ENCODE measurements at regions not wholly inside any gene's neighbourhood (a gene's known extent, or its start where the extent isn't known, plus 50 kb on each side); places are given as distances from the start of the nearest gene placed in this dataset.

DNA sequence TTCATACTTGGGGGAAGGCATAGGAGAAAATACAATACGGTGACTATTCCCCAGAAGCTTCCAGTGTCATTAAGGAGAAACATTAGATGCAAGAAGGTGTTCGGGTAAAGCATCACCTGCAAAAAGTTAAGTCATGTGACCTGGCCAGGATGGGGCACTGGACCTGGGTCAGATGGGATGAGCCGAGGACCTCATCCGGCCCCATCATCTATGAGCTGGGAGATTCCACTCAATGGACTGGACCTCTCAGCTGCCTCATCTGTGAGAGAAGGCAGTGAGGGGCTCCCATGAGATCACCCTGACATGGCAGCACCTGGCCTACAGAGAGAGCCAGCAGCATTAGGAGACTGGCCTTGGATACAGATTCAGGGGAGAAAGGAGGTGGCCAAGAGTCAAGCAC, 111.4 kb upstream of the TEX51 start (continued):
- TF ChIP-seq, protein P1, sequence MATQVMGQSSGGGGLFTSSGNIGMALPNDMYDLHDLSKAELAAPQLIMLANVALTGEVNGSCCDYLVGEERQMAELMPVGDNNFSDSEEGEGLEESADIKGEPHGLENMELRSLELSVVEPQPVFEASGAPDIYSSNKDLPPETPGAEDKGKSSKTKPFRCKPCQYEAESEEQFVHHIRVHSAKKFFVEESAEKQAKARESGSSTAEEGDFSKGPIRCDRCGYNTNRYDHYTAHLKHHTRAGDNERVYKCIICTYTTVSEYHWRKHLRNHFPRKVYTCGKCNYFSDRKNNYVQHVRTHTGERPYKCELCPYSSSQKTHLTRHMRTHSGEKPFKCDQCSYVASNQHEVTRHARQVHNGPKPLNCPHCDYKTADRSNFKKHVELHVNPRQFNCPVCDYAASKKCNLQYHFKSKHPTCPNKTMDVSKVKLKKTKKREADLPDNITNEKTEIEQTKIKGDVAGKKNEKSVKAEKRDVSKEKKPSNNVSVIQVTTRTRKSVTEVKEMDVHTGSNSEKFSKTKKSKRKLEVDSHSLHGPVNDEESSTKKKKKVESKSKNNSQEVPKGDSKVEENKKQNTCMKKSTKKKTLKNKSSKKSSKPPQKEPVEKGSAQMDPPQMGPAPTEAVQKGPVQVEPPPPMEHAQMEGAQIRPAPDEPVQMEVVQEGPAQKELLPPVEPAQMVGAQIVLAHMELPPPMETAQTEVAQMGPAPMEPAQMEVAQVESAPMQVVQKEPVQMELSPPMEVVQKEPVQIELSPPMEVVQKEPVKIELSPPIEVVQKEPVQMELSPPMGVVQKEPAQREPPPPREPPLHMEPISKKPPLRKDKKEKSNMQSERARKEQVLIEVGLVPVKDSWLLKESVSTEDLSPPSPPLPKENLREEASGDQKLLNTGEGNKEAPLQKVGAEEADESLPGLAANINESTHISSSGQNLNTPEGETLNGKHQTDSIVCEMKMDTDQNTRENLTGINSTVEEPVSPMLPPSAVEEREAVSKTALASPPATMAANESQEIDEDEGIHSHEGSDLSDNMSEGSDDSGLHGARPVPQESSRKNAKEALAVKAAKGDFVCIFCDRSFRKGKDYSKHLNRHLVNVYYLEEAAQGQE (IDR thresholded peaks at IDR 0.05; ENCODE audit: low read depth) = no peak
- TF ChIP-seq, protein P2, sequence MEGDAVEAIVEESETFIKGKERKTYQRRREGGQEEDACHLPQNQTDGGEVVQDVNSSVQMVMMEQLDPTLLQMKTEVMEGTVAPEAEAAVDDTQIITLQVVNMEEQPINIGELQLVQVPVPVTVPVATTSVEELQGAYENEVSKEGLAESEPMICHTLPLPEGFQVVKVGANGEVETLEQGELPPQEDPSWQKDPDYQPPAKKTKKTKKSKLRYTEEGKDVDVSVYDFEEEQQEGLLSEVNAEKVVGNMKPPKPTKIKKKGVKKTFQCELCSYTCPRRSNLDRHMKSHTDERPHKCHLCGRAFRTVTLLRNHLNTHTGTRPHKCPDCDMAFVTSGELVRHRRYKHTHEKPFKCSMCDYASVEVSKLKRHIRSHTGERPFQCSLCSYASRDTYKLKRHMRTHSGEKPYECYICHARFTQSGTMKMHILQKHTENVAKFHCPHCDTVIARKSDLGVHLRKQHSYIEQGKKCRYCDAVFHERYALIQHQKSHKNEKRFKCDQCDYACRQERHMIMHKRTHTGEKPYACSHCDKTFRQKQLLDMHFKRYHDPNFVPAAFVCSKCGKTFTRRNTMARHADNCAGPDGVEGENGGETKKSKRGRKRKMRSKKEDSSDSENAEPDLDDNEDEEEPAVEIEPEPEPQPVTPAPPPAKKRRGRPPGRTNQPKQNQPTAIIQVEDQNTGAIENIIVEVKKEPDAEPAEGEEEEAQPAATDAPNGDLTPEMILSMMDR (IDR thresholded peaks at IDR 0.05 in 2 of 3, conservative IDR thresholded peaks at IDR 0.05 in 1 of 3; ENCODE audit: borderline replicate concordance in 1 of 3, insufficient read depth in 1 of 3, low read depth in 2 of 3, low read length in 2 of 3) = no peak
- TF ChIP-seq ZFX (IDR thresholded peaks at IDR 0.05) (no peak), POLR2A (IDR thresholded peaks at IDR 0.05; ENCODE audit: borderline replicate concordance, extremely low read depth, insufficient read depth, insufficient read length) (no peak)

DNA sequence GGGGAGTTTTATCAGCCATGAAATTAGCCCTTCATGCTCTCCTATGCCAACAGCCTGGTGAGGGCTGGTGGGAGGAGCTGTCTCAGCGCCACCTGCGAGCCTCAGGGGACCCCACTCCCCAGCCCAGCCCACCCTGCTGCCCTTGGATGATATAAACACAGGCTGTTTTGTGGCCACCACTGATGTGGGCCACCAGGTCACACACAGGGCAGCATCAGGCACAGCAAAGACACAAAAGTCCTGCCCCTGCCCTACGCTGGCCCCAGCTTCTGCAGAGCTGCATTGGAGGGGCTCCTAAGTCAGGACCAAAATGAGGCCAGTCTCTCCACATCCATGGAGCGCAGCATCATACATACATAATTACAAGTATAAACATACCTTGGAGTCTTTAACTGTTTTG, 110.6 kb upstream of the TEX51 start:
- intact Hi-C loops (cut with micrococcal nuclease) = no loop called here
- no peak overlapping the region for H3K27ac ChIP-seq (ENCODE audit: low read depth, low read length)

More for the DNA sequence above, 110.6 kb upstream of the TEX51 start:
- Histone ChIP-seq H3K4me1 (ENCODE audit: control insufficient read depth in 1 of 2, insufficient read depth in 2 of 2, low read length in 2 of 2) (no peaks in the 10 kb centered on the region), H2AFZ (ENCODE audit: low read depth, low read length, poor library complexity, severe bottlenecking) (no peak overlapping the region), H3K79me2 (ENCODE audit: insufficient read depth, low read length) (no peaks in the 10 kb centered on the region), H4K20me1 (ENCODE audit: insufficient read depth) (no peaks in the 10 kb centered on the region), H3K36me3 (ENCODE audit: control insufficient read depth in 1 of 2, insufficient read depth in 2 of 2, low read length in 2 of 2) (no peaks in the 10 kb centered on the region), H3K9ac (ENCODE audit: low read length) (no peak overlapping the region), H3K9me3 (ENCODE audit: control insufficient read depth in 1 of 2, insufficient read depth in 1 of 2, low read depth in 1 of 2, low read length in 2 of 2) (no peaks in the 10 kb centered on the region), H3K9me2 (ENCODE audit: insufficient read depth) (no peaks in the 10 kb centered on the region), H3K4me3 (replicated peaks in 1 of 2; ENCODE audit: low read depth in 1 of 2, low read length in 2 of 2) (no peak overlapping the region), H3K4me2 (ENCODE audit: low read length) (no peak overlapping the region), H3K27me3 (ENCODE audit: insufficient read depth, low read length) (peaks cover 19% of the 10 kb centered on the region; the same call in 1 of the 2 replicates)
- RAD21 ChIA-PET (ENCODE audit: low non-redundant PET in 1 of 2, low total read pairs in 2 of 2, uncharacterized antibody in 2 of 2, unreplicated experiment in 2 of 2) = no interaction called here
- CTCF ChIA-PET = no interaction called here
- no TSS peak for BruUV-seq (replicated peaks)
- POLR2A ChIA-PET = no interaction called here
- TF ChIP-seq ZNF274 (IDR thresholded peaks at IDR 0.05; ENCODE audit: low read depth, low read length) (no peak), POLR2A (IDR thresholded peaks at IDR 0.05; ENCODE audit: borderline replicate concordance, extremely low read depth, insufficient read depth, insufficient read length) (no peak), ELF1 (IDR thresholded peaks at IDR 0.05; ENCODE audit: borderline replicate concordance, low read depth) (no peak), EZH2phosphoT487 (IDR thresholded peaks at IDR 0.05; ENCODE audit: borderline replicate concordance) (no peak), CBX3 (IDR thresholded peaks at IDR 0.05; ENCODE audit: low read depth) (no peak), POLR2AphosphoS5 (IDR thresholded peaks at IDR 0.05; ENCODE audit: low read depth, low read length) (no peak), SP1 (IDR thresholded peaks at IDR 0.05; ENCODE audit: low read depth) (no peak), JUND (IDR thresholded peaks at IDR 0.05) (no peak), CEBPB (IDR thresholded peaks at IDR 0.05; ENCODE audit: low read depth) (no peak), SIN3A (IDR thresholded peaks at IDR 0.05; ENCODE audit: low read depth) (no peak), TCF7L2 (IDR thresholded peaks at IDR 0.05; ENCODE audit: borderline replicate concordance, extremely low read depth, insufficient read depth, insufficient read length) (no peak), SRF (IDR thresholded peaks at IDR 0.05; ENCODE audit: low read depth) (no peak), YY1 (IDR thresholded peaks at IDR 0.05; ENCODE audit: extremely low read depth, insufficient replicate concordance, low read depth, low read length) (no peak)
- TF ChIP-seq, protein P3, sequence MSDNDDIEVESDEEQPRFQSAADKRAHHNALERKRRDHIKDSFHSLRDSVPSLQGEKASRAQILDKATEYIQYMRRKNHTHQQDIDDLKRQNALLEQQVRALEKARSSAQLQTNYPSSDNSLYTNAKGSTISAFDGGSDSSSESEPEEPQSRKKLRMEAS (IDR thresholded peaks at IDR 0.05) = no peak
- TF ChIP-seq, protein P4, sequence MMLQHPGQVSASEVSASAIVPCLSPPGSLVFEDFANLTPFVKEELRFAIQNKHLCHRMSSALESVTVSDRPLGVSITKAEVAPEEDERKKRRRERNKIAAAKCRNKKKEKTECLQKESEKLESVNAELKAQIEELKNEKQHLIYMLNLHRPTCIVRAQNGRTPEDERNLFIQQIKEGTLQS (IDR thresholded peaks at IDR 0.05) = no peak
- TF ChIP-seq, protein P2 (IDR thresholded peaks at IDR 0.05 in 2 of 3, conservative IDR thresholded peaks at IDR 0.05 in 1 of 3; ENCODE audit: borderline replicate concordance in 1 of 3, insufficient read depth in 1 of 3, low read depth in 2 of 3, low read length in 2 of 3) = no peak
- DNase-seq (ENCODE audit: low read depth, low spot score) = no peak
- no peak for ATAC-seq
